SU-DHL-6 (cell line): ENCODE measurements at regions not wholly inside any gene's neighbourhood (a gene's known extent, or its start where the extent isn't known, plus 50 kb on each side); places are given as distances from the start of the nearest gene placed in this dataset.

Experiments
- EZH2phosphoT487 ChIP-seq: fragments of 200-600 bp; sonication (generic), shearing (Covaris generic); conservative IDR thresholded peaks from 2 replicates; pipeline ENCODE4 v1.6.1; 2018; ENCODE audit warnings: mild to moderate bottlenecking, antibody characterized with exemption, low read length, moderate library complexity, mixed read lengths
- TF ChIP-seq, protein P1 (sequence below): fragments of 200-600 bp; sonication (generic); IDR thresholded peaks from one replicate; pipeline ENCODE4 v1.5.1; 2017; ENCODE audit warnings: antibody characterized with exemption, mild to moderate bottlenecking, low read length, moderate library complexity; ENCODE audit not compliant: insufficient read depth, poor library complexity, severe bottlenecking

DNA sequence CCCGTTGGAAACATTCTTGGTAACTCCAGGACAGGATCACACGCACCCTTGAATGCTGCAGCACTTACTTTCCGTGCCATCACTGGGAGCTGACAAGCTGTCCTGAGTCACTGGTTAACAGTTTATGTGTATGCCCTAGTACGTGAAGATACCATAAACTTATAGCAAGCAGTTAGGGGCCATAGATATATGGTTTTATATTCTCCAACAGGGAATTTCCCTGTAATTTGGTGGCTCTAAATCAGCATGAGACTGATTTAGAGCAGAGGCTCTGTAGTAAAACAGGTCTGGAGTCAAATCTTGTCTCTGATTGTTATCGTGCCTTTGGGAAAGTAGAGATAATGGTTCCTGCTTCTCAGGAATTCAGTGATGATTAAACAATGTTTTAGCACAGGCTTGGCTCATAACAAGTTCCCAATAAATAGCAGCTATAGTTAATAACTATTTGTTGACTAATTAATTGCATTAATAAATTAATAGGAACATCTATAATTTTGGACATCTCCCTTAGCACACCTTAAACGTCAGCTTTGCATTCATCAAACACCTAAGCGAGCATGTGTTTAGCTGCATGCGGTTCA lies 215.2 kb downstream of the VAPA start:
- TF ChIP-seq, protein P1, sequence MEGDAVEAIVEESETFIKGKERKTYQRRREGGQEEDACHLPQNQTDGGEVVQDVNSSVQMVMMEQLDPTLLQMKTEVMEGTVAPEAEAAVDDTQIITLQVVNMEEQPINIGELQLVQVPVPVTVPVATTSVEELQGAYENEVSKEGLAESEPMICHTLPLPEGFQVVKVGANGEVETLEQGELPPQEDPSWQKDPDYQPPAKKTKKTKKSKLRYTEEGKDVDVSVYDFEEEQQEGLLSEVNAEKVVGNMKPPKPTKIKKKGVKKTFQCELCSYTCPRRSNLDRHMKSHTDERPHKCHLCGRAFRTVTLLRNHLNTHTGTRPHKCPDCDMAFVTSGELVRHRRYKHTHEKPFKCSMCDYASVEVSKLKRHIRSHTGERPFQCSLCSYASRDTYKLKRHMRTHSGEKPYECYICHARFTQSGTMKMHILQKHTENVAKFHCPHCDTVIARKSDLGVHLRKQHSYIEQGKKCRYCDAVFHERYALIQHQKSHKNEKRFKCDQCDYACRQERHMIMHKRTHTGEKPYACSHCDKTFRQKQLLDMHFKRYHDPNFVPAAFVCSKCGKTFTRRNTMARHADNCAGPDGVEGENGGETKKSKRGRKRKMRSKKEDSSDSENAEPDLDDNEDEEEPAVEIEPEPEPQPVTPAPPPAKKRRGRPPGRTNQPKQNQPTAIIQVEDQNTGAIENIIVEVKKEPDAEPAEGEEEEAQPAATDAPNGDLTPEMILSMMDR, result no peak
- no peak for TF ChIP-seq EZH2phosphoT487
